ENCODE measurements at regions not wholly inside any gene's neighbourhood (a gene's known extent, or its start where the extent isn't known, plus 50 kb on each side); places are given as distances from the start of the nearest gene placed in this dataset.

GRCh38 chr3:72213296-72214065 is 428.5 kb upstream of the PROK2 start:
- Histone ChIP-seq H3K9ac (no peak overlapping the region), H3K4me1 (peaks cover 0 to 20% (median 4%) of the 10 kb centered on the region in 10 experiments; a peak in 11 of 20 replicates)
- TF ChIP-seq Cebpa-rat (IDR thresholded peaks at IDR 0.05) = no peak

GRCh38 chr3:72212396-72212795 is 427.4 kb upstream of the PROK2 start:
- Histone ChIP-seq H4K20me1 (no peaks in the 10 kb centered on the region), H3K9ac (no peak overlapping the region), H3K4me3 (no peak overlapping the region), H3K27ac (no peak overlapping the region), H3K27me3 (no peaks in the 10 kb centered on the region), H3K4me2 (no peak overlapping the region), H3K4me1 (peaks cover 0 to 20% (median 4%) of the 10 kb centered on the region in 10 experiments; a peak in 11 of 20 replicates), H3K36me3 (no peaks in the 10 kb centered on the region), H3K9me3 (replicated peaks in 1 of 11) (peaks cover 3 to 12% (median 8%) of the 10 kb centered on the region in 11 experiments; a peak in 15 of 22 replicates)
- no peak for TF ChIP-seq Cebpa-rat (IDR thresholded peaks at IDR 0.05)

More at GRCh38 chr3:72213296-72214065, 428.5 kb upstream of the PROK2 start:
- Histone ChIP-seq H3K36me3 (no peaks in the 10 kb centered on the region), H3K27ac (no peak overlapping the region), H3K9me3 (replicated peaks in 1 of 11) (peaks cover 3 to 12% (median 8%) of the 10 kb centered on the region in 11 experiments; a peak in 15 of 22 replicates), H3K4me3 (no peak overlapping the region), H3K27me3 (no peaks in the 10 kb centered on the region), H4K20me1 (no peaks in the 10 kb centered on the region), H3K4me2 (peak overlapping the region in 3 of 11 experiments; percentile 16 to 58 (median 34); a peak in 4 of 22 replicates)

GRCh38 chr3:72210261-72210660 is 425.3 kb upstream of the PROK2 start:
- H3K4me2 ChIP-seq = no peak overlapping the region
- peaks cover 3 to 12% (median 8%) of the 10 kb centered on the region in 11 experiments; a peak in 15 of 22 replicates for H3K9me3 ChIP-seq (replicated peaks in 1 of 11)
- H3K36me3 ChIP-seq = no peaks in the 10 kb centered on the region
- H3K4me1 ChIP-seq = peaks cover 1 to 19% (median 4%) of the 10 kb centered on the region in 10 experiments; a peak in 13 of 20 replicates
- no peaks in the 10 kb centered on the region for H4K20me1 ChIP-seq
- no peak for TF ChIP-seq Cebpa-rat (IDR thresholded peaks at IDR 0.05)
- no peaks in the 10 kb centered on the region for H3K27me3 ChIP-seq
- no peak overlapping the region for H3K9ac ChIP-seq
- no peak overlapping the region for H3K4me3 ChIP-seq
- H3K27ac ChIP-seq = no peak overlapping the region

- H3K4me1 ChIP-seq = peaks cover 0 to 21% (median 10%) of the 10 kb centered on the region in 10 experiments; a peak in 15 of 20 replicates
- no peaks in the 10 kb centered on the region for H3K27me3 ChIP-seq
- TF ChIP-seq Cebpa-rat (IDR thresholded peaks at IDR 0.05) = no peak
- no peak overlapping the region for H3K9ac ChIP-seq
- peaks cover 4 to 23% (median 13%) of the 10 kb centered on the region in 11 experiments; a peak in 19 of 22 replicates for H3K9me3 ChIP-seq (replicated peaks in 1 of 11)
- H3K4me3 ChIP-seq = no peak overlapping the region
- no peak overlapping the region for H3K27ac ChIP-seq
- no peaks in the 10 kb centered on the region for H3K36me3 ChIP-seq
- H3K4me2 ChIP-seq = peak overlapping the region in 5 of 11 experiments; percentile 1 to 16 (median 9); a peak in 3 of 22 replicates
- H4K20me1 ChIP-seq = no peaks in the 10 kb centered on the region
Measured at GRCh38 chr3:72205297-72205826, 420.4 kb upstream of the PROK2 start.

GRCh38 chr3:72204452-72204851 is 419.5 kb upstream of the PROK2 start:
- H3K4me2 ChIP-seq = peak overlapping the region in 3 of 11 experiments; percentile 1 to 48 (median 1); a peak in 2 of 22 replicates
- no peaks in the 10 kb centered on the region for H3K27me3 ChIP-seq

GRCh38 chr3:72203613-72204349 is 418.8 kb upstream of the PROK2 start:
- Histone ChIP-seq H3K9me3 (replicated peaks in 1 of 11) (peaks cover 6 to 30% (median 18%) of the 10 kb centered on the region in 11 experiments; a peak in 19 of 22 replicates), H3K4me2 (peak overlapping the region; percentile 14 to 61 (median 41); a peak in 19 of 22 replicates), H3K27me3 (no peaks in the 10 kb centered on the region), H3K9ac (no peak overlapping the region), H3K36me3 (no peaks in the 10 kb centered on the region), H3K4me1 (peaks cover 0 to 21% (median 10%) of the 10 kb centered on the region in 10 experiments; a peak in 15 of 20 replicates), H4K20me1 (no peaks in the 10 kb centered on the region), H3K27ac (no peak overlapping the region), H3K4me3 (no peak overlapping the region)
- TF ChIP-seq Cebpa-rat (IDR thresholded peaks at IDR 0.05) = no peak

More at GRCh38 chr3:72204452-72204851, 419.5 kb upstream of the PROK2 start:
- no peak overlapping the region for H3K9ac ChIP-seq
- H4K20me1 ChIP-seq = no peaks in the 10 kb centered on the region
- TF ChIP-seq Cebpa-rat (IDR thresholded peaks at IDR 0.05) = no peak
- H3K9me3 ChIP-seq (replicated peaks in 1 of 11) = peaks cover 6 to 30% (median 18%) of the 10 kb centered on the region in 11 experiments; a peak in 19 of 22 replicates
- no peak overlapping the region for H3K27ac ChIP-seq
- no peak overlapping the region for H3K4me3 ChIP-seq
- H3K36me3 ChIP-seq = no peaks in the 10 kb centered on the region
- H3K4me1 ChIP-seq = peaks cover 0 to 21% (median 10%) of the 10 kb centered on the region in 10 experiments; a peak in 15 of 20 replicates

- no peaks in the 10 kb centered on the region for H4K20me1 ChIP-seq
- no peaks in the 10 kb centered on the region for H3K27me3 ChIP-seq
- no peak overlapping the region for H3K4me3 ChIP-seq
- H3K4me2 ChIP-seq = peak overlapping the region in 9 of 11 experiments; percentile 22 to 61 (median 46); a peak in 13 of 22 replicates
- no peaks in the 10 kb centered on the region for H3K36me3 ChIP-seq
- no peak overlapping the region for H3K27ac ChIP-seq
- peaks cover 0 to 21% (median 10%) of the 10 kb centered on the region in 10 experiments; a peak in 15 of 20 replicates for H3K4me1 ChIP-seq
- no peak overlapping the region for H3K9ac ChIP-seq
- peaks cover 6 to 30% (median 18%) of the 10 kb centered on the region in 11 experiments; a peak in 19 of 22 replicates for H3K9me3 ChIP-seq (replicated peaks in 1 of 11)
- TF ChIP-seq Cebpa-rat (IDR thresholded peaks at IDR 0.05) = no peak
Measured at GRCh38 chr3:72203105-72203504, 418.2 kb upstream of the PROK2 start.

- no peak overlapping the region for H3K27ac ChIP-seq
- H4K20me1 ChIP-seq = no peaks in the 10 kb centered on the region
- H3K9me3 ChIP-seq (replicated peaks in 1 of 11) = peaks cover 6 to 30% (median 18%) of the 10 kb centered on the region in 11 experiments; a peak in 19 of 22 replicates
- no peak overlapping the region for H3K4me2 ChIP-seq
- no peaks in the 10 kb centered on the region for H3K36me3 ChIP-seq
- H3K27me3 ChIP-seq = no peaks in the 10 kb centered on the region
- no peak for TF ChIP-seq Cebpa-rat (IDR thresholded peaks at IDR 0.05)
- H3K4me3 ChIP-seq = no peak overlapping the region
- H3K4me1 ChIP-seq = peaks cover 0 to 20% (median 9%) of the 10 kb centered on the region in 10 experiments; a peak in 15 of 20 replicates
- H3K9ac ChIP-seq = no peak overlapping the region
Measured at GRCh38 chr3:72200332-72200731, 415.4 kb upstream of the PROK2 start.

Measured in BLaER1 treated with 17β-estradiol and CSF1 and Interleukin-3, amounts not matched to agents 10 nM and 100 nM (cell line).